PC-3 (cell line): ENCODE measurements at regions not wholly inside any gene's neighbourhood (a gene's known extent, or its start where the extent isn't known, plus 50 kb on each side); places are given as distances from the start of the nearest gene placed in this dataset.

Source experiments
- CTCF ChIP-seq: fragments of 300-600 bp; sonication (generic); conservative IDR thresholded peaks from 2 replicates; pipeline ENCODE4 v1.5.1; 2017; ENCODE audit warnings: antibody characterized with exemption, low read depth, mild to moderate bottlenecking, low read length
- EZH2 ChIP-seq: fragments of 300-600 bp; sonication (generic); IDR thresholded peaks from one replicate; pipeline ENCODE4 v1.6.1; 2017; ENCODE audit warnings: antibody characterized with exemption, mild to moderate bottlenecking, low read length; ENCODE audit not compliant: unreplicated experiment
- EZH2phosphoT487 ChIP-seq: fragments of 300-600 bp; sonication (generic); IDR thresholded peaks from 2 replicates; pipeline ENCODE4 v1.6.1; 2018; ENCODE audit warnings: mild to moderate bottlenecking, antibody characterized with exemption, low read length, borderline replicate concordance

GRCh38 chr12:89803412-89803811 lies 94.8 kb upstream of the ATP2B1 start:
- TF ChIP-seq CTCF = no peak
- TF ChIP-seq EZH2 = no peak
- TF ChIP-seq EZH2phosphoT487 = no peak
